ENCODE measurements at regions not wholly inside any gene's neighbourhood (a gene's known extent, or its start where the extent isn't known, plus 50 kb on each side); places are given as distances from the start of the nearest gene placed in this dataset.
"Not testable (repeated sequence)": the region's sequence is repeated elsewhere in the genome, so short reads cannot be mapped to it uniquely, and the experiment has no call there.

DNA sequence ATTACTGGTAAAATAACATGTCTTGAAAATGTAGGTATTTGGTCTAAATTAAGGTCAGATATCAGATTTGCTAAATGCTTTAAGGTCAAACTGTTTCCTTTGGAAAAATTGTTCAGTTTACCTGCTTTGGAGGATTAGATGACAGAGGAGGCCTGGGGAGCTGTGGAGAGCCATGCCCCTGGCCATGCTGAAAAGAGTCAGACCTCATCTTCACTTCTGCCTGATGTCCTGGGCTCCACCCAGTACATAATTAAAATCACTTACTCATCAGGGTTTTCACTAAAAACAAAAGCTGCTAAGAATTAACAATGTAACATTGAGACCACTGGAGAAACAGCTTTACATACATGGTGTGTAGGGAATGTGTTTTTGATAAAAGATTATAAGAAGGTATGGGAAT lies 60.8 kb upstream of the UNC93A start:
- DNase-seq = no peak

DNA sequence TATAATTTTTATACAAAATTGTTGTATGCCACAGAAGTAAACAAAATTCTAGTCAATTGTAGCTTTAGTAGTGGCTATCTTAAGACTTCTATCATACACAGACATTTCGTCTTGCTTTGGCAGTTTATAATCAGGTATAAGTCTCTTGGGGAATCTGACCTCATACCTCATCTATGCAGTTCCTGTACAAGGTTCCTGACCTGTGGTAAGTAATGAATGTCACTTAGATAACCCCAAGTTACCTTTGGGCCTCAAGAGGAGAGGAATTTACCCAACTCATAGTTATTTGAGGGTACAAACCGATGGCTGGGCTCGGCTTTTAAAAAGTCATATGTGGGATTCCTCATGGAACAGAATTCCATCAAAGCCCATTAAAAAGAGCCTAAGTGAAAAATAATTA lies 58.8 kb upstream of the UNC93A start:
- no peak for DNase-seq

DNA sequence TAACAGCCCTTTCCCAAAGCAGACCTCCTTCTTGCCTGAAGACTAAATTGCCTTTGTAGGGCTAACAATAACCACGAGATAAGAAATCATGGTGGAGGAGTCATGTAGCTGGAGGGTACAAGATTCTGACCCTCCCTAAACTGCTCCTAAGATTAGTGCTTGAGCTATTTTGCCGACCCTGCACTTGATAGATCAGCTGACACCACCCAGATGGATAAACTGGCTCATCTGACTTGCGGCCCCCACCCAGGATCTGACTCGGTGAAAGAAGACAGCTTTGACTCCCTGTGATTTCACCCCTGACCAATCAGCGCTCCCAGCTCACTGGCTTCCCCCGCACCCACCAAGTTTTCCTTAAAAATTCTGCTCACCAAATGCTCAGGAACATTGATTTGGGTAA lies 57.6 kb upstream of the UNC93A start:
- DNase-seq = no peak

DNA sequence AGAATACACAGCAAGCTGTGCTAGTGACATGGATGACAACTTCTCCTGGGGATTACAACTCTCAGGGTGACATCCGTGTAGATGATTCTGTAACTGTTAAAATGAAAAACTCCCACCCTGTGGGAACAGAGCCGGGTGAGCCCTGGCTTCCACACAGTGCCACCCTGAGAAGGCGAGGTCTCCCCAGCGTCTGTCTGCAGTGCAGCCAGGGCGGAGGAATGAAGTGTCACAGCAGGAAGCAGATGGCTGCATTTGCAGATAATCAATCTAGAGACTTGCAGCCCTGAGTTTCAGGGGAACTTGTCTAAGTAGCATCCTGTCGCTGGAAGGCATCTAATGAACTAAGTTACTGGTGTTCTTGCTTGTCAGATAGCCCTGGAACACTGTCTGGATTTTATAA lies 56.5 kb upstream of the UNC93A start:
- not testable (repeated sequence) for DNase-seq

DNA sequence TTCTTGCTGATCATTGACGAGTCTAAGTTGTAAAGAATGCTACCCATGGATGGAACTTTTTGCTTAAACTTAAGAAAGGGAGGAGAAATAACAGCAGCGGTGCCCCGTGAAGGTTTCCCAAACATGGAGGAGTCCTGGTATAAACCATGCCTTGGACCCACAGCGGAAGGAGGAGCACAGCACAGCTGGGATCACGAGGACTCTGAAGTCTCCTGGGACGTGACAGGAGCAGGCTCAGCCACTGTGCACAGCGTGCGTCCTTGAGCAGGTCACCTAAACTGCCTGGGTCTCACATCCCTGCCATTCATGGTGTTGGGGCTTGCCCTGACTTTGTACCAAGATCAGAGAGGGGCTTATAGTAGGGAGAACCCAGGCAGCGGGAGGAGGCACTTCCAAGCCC lies 56.1 kb upstream of the UNC93A start:
- no peak for DNase-seq

DNA sequence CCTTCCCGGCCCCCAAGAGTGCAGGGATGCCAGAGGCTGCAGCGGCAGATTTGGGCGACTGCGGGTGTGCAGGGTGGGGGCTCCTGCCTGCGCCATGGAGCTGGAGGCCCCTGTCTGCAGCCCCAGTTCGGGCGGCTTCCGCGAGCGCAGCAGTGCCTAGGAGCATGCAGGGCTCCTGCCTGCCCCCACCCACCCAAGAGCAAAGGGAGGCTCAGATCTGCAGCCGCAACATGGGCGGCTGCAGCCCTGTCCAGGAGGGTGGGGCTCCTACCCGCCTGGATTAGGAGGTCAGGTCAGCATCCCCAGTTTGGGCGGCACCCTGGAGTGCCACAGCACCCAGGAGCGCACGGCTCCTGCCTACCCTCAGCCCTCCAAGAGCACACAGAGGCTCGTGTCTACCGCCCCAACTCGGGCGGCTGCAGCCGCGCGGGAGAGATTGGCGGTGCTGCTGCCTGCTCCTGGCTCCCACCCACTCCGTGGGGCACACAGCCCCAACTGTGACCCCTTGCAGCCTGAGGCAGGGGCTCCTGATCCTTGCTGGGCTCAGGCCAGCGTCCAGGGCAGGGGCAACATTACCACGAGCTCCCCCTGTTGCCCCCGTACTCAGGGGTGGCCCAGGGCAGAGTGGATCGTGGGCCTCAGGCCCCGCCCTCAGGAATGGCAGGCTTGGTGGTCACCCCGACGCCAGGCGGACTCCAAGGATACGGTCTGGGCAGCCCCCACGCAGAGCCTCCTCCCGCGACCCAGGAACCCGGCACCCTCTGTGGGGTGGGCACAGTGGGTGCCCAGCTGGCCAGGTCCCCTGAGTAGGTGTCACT lies 55.5 kb upstream of the UNC93A start:
- no peak for DNase-seq

DNA sequence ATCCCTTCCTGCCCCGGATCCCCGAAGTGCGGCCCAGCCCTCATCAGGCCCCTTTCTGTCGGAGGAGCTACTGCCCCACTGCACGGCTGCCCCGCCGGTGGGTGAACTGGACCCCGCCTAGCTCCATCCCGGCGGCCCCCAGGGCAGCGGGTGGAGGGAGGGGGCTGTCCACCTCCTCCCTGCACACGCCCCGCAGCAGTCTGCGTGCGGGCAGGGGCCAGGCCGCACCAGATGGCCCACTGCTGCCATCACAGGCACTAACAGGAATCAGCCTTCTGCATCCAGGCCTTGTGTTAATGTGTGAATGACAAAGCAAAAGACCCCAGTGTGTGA lies 54.9 kb upstream of the UNC93A start:
- no peak for DNase-seq

DNA sequence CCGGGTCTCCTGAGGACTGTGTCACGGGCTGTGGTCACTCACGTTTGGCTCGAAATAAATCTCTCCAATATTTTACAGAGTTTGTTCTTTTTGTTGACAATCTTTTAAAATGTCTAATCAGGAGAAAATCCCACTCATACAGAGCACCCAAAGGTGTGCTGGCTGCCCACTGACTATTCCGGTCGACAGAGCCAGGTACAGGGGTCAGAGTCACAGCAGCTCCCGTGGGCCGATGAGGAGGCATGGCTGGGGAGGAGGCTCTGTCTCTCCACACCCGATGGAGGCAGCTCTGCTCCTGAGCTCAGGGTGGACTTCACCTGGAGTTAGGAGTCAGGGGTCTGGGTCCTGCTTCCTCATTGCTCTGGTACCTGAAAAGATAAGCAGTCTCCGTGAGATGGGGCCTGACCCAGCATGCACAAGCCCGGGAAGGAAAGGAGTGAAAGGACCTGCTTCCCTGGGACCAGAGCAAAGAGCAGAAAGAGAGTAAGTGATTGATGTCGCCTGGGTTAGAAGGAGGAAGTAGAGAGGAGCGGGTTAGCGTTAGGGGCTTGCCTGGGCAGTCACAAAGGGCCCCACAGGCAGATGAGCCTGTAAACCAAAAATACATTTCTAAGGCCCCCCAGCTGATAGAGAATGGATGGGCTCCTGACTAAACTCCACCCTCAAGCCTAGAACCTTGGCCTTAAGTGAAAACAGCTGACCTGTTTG lies 53.5 kb upstream of the UNC93A start:
- DNase-seq = no peak

DNA sequence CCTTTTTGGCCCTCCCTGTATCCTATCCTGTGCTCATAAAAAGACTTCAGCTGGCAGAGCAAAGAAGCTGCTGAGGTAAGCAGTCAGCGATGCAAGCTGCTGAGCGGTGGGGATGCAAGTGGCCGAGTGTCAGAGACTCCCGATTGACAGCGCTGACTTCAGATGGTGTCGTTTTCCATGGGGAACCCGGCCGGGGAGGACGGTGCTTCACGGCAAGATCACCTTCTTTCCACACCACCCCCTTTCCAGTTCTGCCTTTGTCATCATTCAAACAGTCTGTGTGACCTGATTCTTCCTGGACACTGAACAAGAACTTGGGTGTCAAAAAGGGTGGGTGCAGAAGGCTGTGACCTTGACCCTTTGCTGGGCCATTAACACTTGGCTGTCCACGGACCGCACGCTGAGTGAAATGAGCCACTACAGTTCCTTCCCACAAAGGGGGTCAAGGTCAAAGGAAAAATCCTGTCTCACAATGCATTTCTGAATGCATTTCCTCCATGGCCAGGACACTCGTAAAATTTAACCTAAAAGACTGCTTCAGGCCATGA lies 52.9 kb upstream of the UNC93A start:
- DNase-seq = no peak

DNA sequence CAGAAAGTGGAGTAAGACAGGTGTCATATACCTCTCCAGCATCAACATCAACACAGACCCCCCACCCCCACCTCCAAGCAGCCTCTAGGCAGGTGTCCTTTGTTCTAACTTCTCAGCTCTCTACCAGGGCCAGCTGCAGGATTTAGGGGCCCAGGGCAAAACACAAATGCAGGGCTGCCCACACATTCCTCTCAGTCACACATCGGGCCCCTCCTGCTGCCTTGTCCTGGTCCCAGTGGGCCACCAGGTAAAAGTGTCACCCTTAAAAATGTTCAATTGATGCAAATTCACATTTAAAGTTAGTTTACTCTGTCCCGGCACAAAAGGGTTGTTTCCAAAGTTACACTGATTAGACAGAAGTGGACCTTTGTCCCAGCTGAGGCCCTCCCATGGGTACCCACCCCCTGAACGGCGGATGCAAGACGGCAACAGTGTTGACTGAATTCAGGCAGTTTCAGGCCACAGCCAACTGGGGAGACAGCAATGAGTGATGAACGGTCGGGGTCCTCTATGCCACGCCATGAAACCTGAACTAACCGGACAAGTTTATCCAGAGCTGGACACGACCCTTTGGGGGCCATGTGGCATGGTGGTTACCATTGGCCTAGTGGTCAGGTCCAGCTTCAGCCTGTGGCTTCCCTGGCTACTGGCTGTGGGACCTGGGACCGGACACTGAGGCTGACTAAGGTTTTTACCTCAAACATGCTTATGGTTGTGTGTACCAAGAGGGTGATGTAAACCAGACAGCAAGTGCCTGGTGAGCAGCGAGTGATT lies 52.2 kb upstream of the UNC93A start:
- DNase-seq = no peak

DNA sequence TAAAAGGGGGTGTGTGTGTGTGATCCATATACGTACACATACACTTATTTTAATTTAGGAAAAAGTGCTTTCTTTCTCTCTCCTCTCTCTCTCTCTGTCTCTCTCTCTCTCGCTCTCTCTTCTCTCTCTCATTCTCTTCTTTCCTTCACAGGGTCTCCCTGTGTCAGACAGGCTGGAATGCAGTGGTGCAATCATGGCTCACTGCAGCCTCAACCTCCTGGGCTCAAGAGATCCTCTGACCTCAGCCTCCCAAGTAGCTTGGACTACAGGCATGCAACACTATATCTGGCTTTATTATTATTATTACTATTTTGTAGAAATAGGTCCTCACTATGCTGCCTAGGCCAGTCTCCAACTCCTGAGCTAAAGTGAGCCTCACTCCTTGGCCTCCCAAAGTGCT lies 51.6 kb upstream of the UNC93A start:
- not testable (repeated sequence) for DNase-seq

DNA sequence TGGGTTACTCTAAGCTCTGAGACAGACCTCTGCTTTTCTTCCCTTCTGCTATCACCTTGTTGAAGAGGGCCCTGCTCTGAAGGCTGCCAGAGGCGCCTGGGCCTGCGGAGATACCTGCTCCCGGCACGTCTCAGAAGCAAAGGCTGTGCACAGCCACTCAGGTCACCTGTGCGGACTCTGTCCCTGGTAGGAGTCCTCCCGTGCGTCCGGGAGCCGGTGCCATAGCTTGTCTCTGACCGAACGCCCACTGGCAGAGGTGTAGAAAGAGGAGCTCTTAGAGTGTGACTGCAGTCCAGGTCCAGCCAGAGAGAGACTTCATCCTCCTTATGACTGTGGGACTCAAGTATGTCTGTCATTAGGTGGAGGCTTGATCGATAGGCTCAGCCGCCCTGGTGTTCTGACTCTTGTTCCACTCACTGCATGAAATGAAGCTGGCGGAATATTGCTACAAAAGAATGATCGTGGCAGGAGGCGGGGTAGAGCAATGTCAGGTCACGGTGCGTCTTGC lies 51.0 kb upstream of the UNC93A start:
- DNase-seq = no peak

All from CD4-positive, alpha-beta T cell treated with Interleukin-6 for 4 hours (primary cell).